ENCODE measurements at regions not wholly inside any gene's neighbourhood (a gene's known extent, or its start where the extent isn't known, plus 50 kb on each side); places are given as distances from the start of the nearest gene placed in this dataset.

GRCh38 chr14:71384007-71384845 lies 477.0 kb downstream of the PCNX1 start:
- Histone ChIP-seq H2AFZ (ENCODE audit: low read depth, low read length) (no peak overlapping the region), H3K4me2 (ENCODE audit: insufficient read depth, low read length) (no peak overlapping the region), H3K27me3 (ENCODE audit: insufficient read depth, low read length, poor library complexity) (no peaks in the 10 kb centered on the region), H3K9ac (ENCODE audit: low read depth, low read length) (no peak overlapping the region), H3K27ac (ENCODE audit: low read length) (no peak overlapping the region), H3K36me3 (ENCODE audit: insufficient read depth, low read length) (no peaks in the 10 kb centered on the region), H3K4me3 (ENCODE audit: low read depth in 1 of 2, low read length in 2 of 2) (no peak overlapping the region), H3K79me2 (ENCODE audit: insufficient read depth, low read length) (peaks cover 70% of the 10 kb centered on the region), H3K9me3 (ENCODE audit: insufficient read depth, low read length, severe bottlenecking) (no peaks in the 10 kb centered on the region), H3K4me1 (ENCODE audit: insufficient read depth, low read length) (no peaks in the 10 kb centered on the region), H4K20me1 (ENCODE audit: insufficient read depth, low read length) (no peaks in the 10 kb centered on the region; the same call in 1 of the 2 replicates)
- no peak for DNase-seq
- TF ChIP-seq EZH2 (IDR thresholded peaks at IDR 0.05; ENCODE audit: borderline replicate concordance, low read depth, low read length, severe bottlenecking), result no peak
- TF ChIP-seq CTCF (IDR thresholded peaks at IDR 0.05; ENCODE audit: borderline replicate concordance, extremely low read depth, low read length, poor library complexity, severe bottlenecking), result no peak
- ATAC-seq (ENCODE audit: insufficient read depth, low read depth), result no peak

GRCh38 chr14:71387753-71388152 lies 480.5 kb downstream of the PCNX1 start:
- Histone ChIP-seq H3K9me3 (ENCODE audit: insufficient read depth, low read length, severe bottlenecking) (no peaks in the 10 kb centered on the region), H3K4me1 (ENCODE audit: insufficient read depth, low read length) (no peaks in the 10 kb centered on the region), H3K27ac (ENCODE audit: low read length) (no peak overlapping the region), H4K20me1 (ENCODE audit: insufficient read depth, low read length) (peaks cover 4% of the 10 kb centered on the region; the same call in 1 of the 2 replicates), H2AFZ (ENCODE audit: low read depth, low read length) (no peak overlapping the region), H3K4me2 (ENCODE audit: insufficient read depth, low read length) (no peak overlapping the region), H3K9ac (ENCODE audit: low read depth, low read length) (no peak overlapping the region), H3K4me3 (ENCODE audit: low read depth in 1 of 2, low read length in 2 of 2) (no peak overlapping the region), H3K27me3 (ENCODE audit: insufficient read depth, low read length, poor library complexity) (no peaks in the 10 kb centered on the region), H3K36me3 (ENCODE audit: insufficient read depth, low read length) (no peaks in the 10 kb centered on the region), H3K79me2 (ENCODE audit: insufficient read depth, low read length) (peaks cover 65% of the 10 kb centered on the region)
- ATAC-seq (ENCODE audit: insufficient read depth, low read depth), result no peak
- TF ChIP-seq CTCF (IDR thresholded peaks at IDR 0.05; ENCODE audit: borderline replicate concordance, extremely low read depth, low read length, poor library complexity, severe bottlenecking) (no peak), EZH2 (IDR thresholded peaks at IDR 0.05; ENCODE audit: borderline replicate concordance, low read depth, low read length, severe bottlenecking) (no peak)
- DNase-seq, result no peak

GRCh38 chr14:71388336-71388735 lies 481.1 kb downstream of the PCNX1 start:
- TF ChIP-seq EZH2 (IDR thresholded peaks at IDR 0.05; ENCODE audit: borderline replicate concordance, low read depth, low read length, severe bottlenecking) (no peak), CTCF (IDR thresholded peaks at IDR 0.05; ENCODE audit: borderline replicate concordance, extremely low read depth, low read length, poor library complexity, severe bottlenecking) (no peak)
- DNase-seq (no peak), ATAC-seq (ENCODE audit: insufficient read depth, low read depth) (no peak)
- peaks cover 64% of the 10 kb centered on the region for H3K79me2 ChIP-seq (ENCODE audit: insufficient read depth, low read length)
- H4K20me1 ChIP-seq (ENCODE audit: insufficient read depth, low read length), result peaks cover 5% of the 10 kb centered on the region; the same call in 1 of the 2 replicates
- no peak overlapping the region for H2AFZ ChIP-seq (ENCODE audit: low read depth, low read length)
- no peaks in the 10 kb centered on the region for H3K4me1 ChIP-seq (ENCODE audit: insufficient read depth, low read length)
- no peak overlapping the region for H3K4me3 ChIP-seq (ENCODE audit: low read depth in 1 of 2, low read length in 2 of 2)
- H3K27me3 ChIP-seq (ENCODE audit: insufficient read depth, low read length, poor library complexity), result no peaks in the 10 kb centered on the region
- no peak overlapping the region for H3K27ac ChIP-seq (ENCODE audit: low read length)
- H3K9ac ChIP-seq (ENCODE audit: low read depth, low read length), result no peak overlapping the region
- H3K9me3 ChIP-seq (ENCODE audit: insufficient read depth, low read length, severe bottlenecking), result no peaks in the 10 kb centered on the region
- H3K4me2 ChIP-seq (ENCODE audit: insufficient read depth, low read length), result no peak overlapping the region
- H3K36me3 ChIP-seq (ENCODE audit: insufficient read depth, low read length), result no peaks in the 10 kb centered on the region

Measured in DND-41 (cell line).